Activated B cell treated with CpG ODN at 0.5 μM for 24 hours (primary cell): ENCODE measurements at regions not wholly inside any gene's neighbourhood (a gene's known extent, or its start where the extent isn't known, plus 50 kb on each side); places are given as distances from the start of the nearest gene placed in this dataset.
"Not testable (repeated sequence)": the region's sequence is repeated elsewhere in the genome, so short reads cannot be mapped to it uniquely, and the experiment has no call there.

ENCODE experiments used
- ATAC-seq: fragments of 200-7000 bp; cut with Tn5 transposase; one replicate; pipeline ENCODE4 v1.10.0; 2021; ENCODE audit warnings: low read depth, mild to moderate bottlenecking, moderate library complexity
- CTCF ChIA-PET: fragments of 350-600 bp; sonication (Branson Sonifier 250); formaldehyde crosslinking; loops from one replicate; lab custom pipeline; 2021; ENCODE audit warnings: antibody characterized with exemption; lab: Charles Lee
- POLR2A ChIA-PET: fragments of 350-600 bp; sonication (Branson Sonifier 250); formaldehyde crosslinking; loops from one replicate; lab custom pipeline; 2021; ENCODE audit warnings: antibody characterized with exemption; lab: Charles Lee
- DNase-seq: peaks from one replicate; pipeline ENCODE4 v3.0.0; 2022
- H3K27ac Mint-ChIP-seq: one replicate; pipeline ENCODE4 v1.8.0; 2020; ENCODE audit warnings: mixed read lengths
- H3K27me3 Mint-ChIP-seq: one replicate; pipeline ENCODE4 v1.8.0; 2021; ENCODE audit warnings: mixed read lengths
- H3K36me3 Mint-ChIP-seq: one replicate; pipeline ENCODE4 v1.8.0; 2021; ENCODE audit warnings: low read depth, mixed read lengths
- H3K4me1 Mint-ChIP-seq: one replicate; pipeline ENCODE4 v1.8.0; 2021; ENCODE audit warnings: mixed read lengths
- H3K4me3 Mint-ChIP-seq: one replicate; pipeline ENCODE4 v1.8.0; 2020; ENCODE audit warnings: mild to moderate bottlenecking, mixed read lengths
- H3K9me3 Mint-ChIP-seq: one replicate; pipeline ENCODE4 v1.8.0; 2020; ENCODE audit warnings: mixed read lengths
- intact Hi-C: fragments of 100-400 bp; cut with micrococcal nuclease; formaldehyde crosslinking; loops from one replicate; pipeline ENCODE4 v1.15.1; 2024
- TF ChIP-seq, protein P1 (sequence below): fragments of 200-600 bp; IDR thresholded peaks from one replicate; pipeline ENCODE4 v1.8.0; 2022; ENCODE audit warnings: antibody characterized with exemption, mild to moderate bottlenecking

DNA sequence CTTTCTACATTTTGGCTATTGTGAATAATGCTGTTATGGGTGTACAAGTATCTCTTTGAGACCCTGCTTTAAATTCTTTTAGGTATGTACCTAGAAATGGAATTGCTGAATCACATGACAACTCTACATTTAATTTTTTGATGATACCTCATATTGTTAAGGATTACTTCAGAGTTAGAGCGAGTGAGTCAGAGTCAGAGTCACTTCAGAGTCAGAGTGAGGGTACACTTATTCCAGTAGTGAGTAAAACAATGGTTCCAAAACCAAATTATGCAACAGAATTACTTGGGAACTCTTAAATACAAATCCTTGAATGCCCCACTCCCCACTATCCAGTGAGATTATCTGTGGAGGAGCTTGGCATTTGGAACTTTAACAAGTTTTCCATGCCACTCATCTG is 50.3 kb upstream of the SNRK start:
- H3K9me3 Mint-ChIP-seq: no peaks in the 10 kb centered on the region
- H3K36me3 Mint-ChIP-seq: no peaks in the 10 kb centered on the region
- DNase-seq (no peak), ATAC-seq (no peak)
- TF ChIP-seq, protein P1, sequence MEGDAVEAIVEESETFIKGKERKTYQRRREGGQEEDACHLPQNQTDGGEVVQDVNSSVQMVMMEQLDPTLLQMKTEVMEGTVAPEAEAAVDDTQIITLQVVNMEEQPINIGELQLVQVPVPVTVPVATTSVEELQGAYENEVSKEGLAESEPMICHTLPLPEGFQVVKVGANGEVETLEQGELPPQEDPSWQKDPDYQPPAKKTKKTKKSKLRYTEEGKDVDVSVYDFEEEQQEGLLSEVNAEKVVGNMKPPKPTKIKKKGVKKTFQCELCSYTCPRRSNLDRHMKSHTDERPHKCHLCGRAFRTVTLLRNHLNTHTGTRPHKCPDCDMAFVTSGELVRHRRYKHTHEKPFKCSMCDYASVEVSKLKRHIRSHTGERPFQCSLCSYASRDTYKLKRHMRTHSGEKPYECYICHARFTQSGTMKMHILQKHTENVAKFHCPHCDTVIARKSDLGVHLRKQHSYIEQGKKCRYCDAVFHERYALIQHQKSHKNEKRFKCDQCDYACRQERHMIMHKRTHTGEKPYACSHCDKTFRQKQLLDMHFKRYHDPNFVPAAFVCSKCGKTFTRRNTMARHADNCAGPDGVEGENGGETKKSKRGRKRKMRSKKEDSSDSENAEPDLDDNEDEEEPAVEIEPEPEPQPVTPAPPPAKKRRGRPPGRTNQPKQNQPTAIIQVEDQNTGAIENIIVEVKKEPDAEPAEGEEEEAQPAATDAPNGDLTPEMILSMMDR: no peak
- intact Hi-C loops: no loop called here
- ChIA-PET CTCF (no interaction called here), POLR2A (no interaction called here)
- H3K27ac Mint-ChIP-seq: no peak overlapping the region
- peaks cover 4% of the 10 kb centered on the region for H3K27me3 Mint-ChIP-seq
- H3K4me3 Mint-ChIP-seq: no peak overlapping the region
- H3K4me1 Mint-ChIP-seq: no peaks in the 10 kb centered on the region

DNA sequence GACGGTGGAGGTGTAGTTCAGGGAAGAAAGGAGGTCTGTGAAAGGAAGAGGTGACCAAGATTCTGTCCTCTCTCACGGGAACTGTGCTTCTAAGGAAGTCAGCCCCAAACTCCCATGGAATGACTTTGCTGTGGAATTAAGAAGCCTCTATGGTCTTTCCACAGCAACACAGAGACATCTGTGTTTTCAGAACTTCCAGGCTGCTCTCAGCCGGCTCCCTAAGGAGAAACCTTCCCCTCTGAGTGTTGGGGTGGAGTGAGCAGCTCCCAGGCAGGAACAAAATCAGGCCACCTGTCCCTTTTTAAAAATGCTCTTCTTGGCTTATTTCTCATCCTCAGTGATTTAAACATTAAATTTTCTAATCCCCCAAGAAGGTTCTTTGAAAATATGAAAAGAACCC is 53.3 kb upstream of the SNRK start:
- H3K4me1 Mint-ChIP-seq: no peaks in the 10 kb centered on the region
- H3K9me3 Mint-ChIP-seq: peaks cover 6% of the 10 kb centered on the region
- TF ChIP-seq, protein P1: no peak
- ChIA-PET CTCF (no interaction called here), POLR2A (no interaction called here)
- DNase-seq: no peak
- H3K27ac Mint-ChIP-seq: no peak overlapping the region
- intact Hi-C loops: no loop called here
- no peak overlapping the region for H3K4me3 Mint-ChIP-seq
- peaks cover 6% of the 10 kb centered on the region for H3K27me3 Mint-ChIP-seq
- no peak for ATAC-seq
- peaks cover 2% of the 10 kb centered on the region for H3K36me3 Mint-ChIP-seq

DNA sequence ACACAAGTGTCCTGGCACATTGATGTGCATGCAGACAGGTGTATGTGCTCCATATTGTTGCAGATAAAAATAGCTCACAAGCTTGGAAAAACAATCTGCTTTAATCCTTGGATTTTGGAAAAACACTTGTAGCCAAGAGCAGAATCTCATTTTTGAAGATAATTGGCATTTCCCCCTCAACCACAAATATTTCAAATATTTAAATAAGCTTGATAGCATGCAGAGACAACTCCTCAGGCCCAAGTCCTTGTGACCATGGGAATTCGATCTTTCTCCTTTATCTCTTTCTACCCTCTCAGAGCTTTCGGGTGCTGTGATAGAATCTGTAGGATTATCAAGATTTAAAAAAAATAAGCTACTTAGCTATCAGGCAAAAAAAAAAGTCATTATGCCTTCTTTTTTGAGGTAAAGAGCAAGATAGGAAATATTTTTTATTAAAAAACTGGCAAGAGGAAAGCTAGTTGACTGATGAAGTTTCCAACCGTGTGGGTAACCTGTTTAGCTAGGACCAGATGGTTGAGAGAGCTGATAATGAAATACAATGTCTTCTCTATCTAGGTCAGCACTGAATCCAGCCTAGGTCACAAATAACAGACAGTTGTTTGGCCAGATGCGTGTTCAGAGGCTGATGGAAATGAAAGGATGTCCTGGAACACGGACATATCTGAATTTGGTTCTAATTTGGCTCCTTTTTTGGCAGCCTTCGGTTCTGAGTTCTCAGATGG is 54.9 kb upstream of the SNRK start:
- intact Hi-C loops: no loop called here
- CTCF ChIA-PET: interaction anchor here (0.8 kb wide), 1 partner anchor 11 kb away, joined by 3 read pairs; no protein-coding TSS in a partner anchor
- Mint-ChIP-seq H3K36me3 (peaks cover 8% of the 10 kb centered on the region), H3K4me1 (no peaks in the 10 kb centered on the region), H3K27ac (no peak overlapping the region), H3K9me3 (peaks cover 18% of the 10 kb centered on the region), H3K27me3 (peaks cover 7% of the 10 kb centered on the region), H3K4me3 (no peak overlapping the region)
- no peak for DNase-seq
- TF ChIP-seq, protein P1: no peak
- no peak for ATAC-seq
- POLR2A ChIA-PET: no interaction called here

DNA sequence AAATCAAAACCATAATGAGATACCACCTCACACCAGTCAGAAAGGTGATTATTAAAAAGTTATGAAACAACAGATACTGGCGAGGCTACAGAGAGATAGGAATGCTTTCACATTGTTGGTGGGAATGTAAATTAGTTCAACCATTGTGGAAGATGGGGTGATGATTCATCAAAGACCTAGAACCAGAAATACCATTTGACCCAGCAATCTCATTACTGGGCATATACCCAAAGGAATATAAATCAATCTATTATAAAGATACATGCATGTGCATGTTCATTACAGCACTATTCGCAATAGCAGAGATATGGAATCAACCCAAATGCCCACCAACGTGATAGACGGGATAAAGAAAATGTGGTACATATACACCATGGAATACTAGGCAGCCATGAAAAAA is 56.5 kb upstream of the SNRK start:
- H3K27me3 Mint-ChIP-seq, POLR2A ChIA-PET, H3K36me3 Mint-ChIP-seq, CTCF ChIA-PET, DNase-seq, H3K4me1 Mint-ChIP-seq, H3K27ac Mint-ChIP-seq, intact Hi-C loops, ATAC-seq, H3K4me3 Mint-ChIP-seq: not testable (repeated sequence)
- peaks cover 18% of the 10 kb centered on the region for H3K9me3 Mint-ChIP-seq

DNA sequence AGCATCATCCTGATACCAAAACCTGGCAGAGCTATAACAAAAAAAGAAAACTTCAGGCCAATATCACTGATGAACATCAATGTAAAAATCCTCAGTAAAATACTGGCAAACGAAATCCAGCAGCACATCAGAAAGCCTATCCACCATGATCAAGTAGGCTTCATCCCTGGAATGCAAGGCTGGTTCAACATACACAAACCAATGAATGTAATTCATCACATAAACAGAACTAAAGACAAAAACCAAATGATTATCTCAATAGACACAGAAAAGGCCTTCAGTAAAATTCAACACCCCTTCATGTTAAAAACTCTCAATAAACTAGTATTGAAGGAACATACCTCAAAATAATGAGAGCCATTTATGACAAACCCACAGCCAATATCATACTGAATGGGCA is 58.7 kb upstream of the SNRK start:
- POLR2A ChIA-PET, intact Hi-C loops, H3K27ac Mint-ChIP-seq, CTCF ChIA-PET, H3K4me1 Mint-ChIP-seq, ATAC-seq, H3K36me3 Mint-ChIP-seq, H3K4me3 Mint-ChIP-seq, DNase-seq, H3K27me3 Mint-ChIP-seq: not testable (repeated sequence)
- peaks cover 18% of the 10 kb centered on the region for H3K9me3 Mint-ChIP-seq

DNA sequence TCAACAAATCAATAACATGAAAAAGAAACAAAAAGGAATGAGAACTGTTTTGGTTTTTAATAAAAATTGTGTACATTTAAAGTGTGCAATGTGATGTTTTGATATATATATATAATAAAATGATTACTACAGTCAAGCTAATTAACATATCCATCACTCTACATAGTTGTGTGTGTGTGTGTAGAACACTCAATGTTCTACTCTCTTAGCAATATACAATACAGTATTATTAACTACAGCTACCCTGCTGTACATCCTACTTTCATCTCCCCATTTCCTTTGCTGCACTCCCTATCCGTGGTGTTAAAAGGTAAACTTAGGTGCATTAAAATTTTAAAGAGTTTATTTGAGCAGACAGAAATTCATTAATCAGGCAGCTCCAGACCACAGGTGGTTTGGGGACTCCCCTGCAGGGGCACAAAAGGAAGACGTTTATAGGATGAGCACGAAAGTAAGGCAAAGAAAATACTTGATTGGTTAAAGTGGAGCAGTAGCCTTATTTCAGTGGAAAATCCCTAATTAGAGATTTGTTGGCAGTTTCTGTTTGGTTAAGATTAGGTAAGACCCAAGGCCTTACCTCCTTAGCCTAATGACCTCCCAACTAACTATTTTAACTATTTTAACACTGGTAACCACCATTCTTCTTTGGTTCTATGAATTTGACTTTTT is 61.8 kb upstream of the SNRK start:
- CTCF ChIA-PET: interaction anchor here (0.8 to 1.3 kb wide), 2 partner anchors 276 to 278 kb away, joined by 3 to 6 read pairs; no protein-coding TSS in a partner anchor
- no peaks in the 10 kb centered on the region for H3K4me1 Mint-ChIP-seq
- ATAC-seq: no peak

More for the DNA sequence above, 61.8 kb upstream of the SNRK start:
- H3K36me3 Mint-ChIP-seq: peaks cover 8% of the 10 kb centered on the region
- peaks cover 18% of the 10 kb centered on the region for H3K9me3 Mint-ChIP-seq
- H3K27ac Mint-ChIP-seq: no peak overlapping the region
- TF ChIP-seq, protein P1: no peak
- H3K27me3 Mint-ChIP-seq: peaks cover 5% of the 10 kb centered on the region
- intact Hi-C loops: no loop called here
- no peak for DNase-seq
- POLR2A ChIA-PET: no interaction called here
- no peak overlapping the region for H3K4me3 Mint-ChIP-seq
